ENCODE measurements at regions not wholly inside any gene's neighbourhood (a gene's known extent, or its start where the extent isn't known, plus 50 kb on each side); places are given as distances from the start of the nearest gene placed in this dataset.
"Not testable (repeated sequence)": the region's sequence is repeated elsewhere in the genome, so short reads cannot be mapped to it uniquely, and the experiment has no call there.

DNA sequence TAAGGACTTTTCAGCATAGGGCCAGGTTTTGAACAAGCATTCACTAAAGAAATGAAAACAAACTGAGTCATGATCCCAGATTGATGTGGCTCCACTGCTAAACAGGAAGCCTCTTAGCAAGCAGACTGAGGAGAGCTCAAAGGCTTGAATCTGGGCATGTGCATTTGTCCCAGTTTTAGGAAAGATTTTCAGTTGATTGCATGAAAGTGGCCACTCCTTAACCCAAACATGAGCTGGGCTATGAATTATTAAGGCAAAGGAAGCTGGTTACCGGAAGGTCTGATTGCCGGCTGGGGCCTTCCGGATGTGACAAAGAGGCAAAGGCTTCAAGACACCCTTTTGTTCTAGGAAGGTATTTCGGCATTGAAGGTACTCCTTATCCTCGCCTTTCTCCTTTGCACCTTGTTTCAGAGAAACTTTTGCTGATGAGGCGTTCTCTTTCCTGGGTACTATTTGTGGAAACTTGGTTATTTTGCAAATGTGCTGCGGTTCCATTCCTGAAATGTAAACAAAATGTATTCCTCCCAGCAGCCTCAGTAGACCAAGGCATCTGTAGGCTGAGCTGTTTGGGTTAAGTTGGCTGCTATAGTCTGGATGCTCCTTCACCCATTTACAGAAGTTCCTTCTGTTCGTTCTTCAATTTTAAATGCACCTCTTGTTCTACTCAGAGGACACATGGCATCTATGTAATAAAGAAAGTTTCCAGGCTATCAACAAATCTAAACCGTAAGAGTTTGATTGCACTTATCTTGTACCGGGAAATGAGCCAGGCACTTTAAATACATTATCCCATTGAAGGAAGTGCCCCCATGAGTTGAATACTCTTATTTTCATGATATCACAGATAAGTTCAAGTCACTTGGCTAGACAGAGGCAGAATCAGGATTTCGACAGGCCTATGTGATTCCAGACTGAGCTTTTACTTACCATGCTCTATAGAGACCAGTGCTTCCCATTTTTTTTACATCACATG, 115.6 kb upstream of the METAP2 start:
- no peaks in the 10 kb centered on the region for H3K4me1 Mint-ChIP-seq

DNA sequence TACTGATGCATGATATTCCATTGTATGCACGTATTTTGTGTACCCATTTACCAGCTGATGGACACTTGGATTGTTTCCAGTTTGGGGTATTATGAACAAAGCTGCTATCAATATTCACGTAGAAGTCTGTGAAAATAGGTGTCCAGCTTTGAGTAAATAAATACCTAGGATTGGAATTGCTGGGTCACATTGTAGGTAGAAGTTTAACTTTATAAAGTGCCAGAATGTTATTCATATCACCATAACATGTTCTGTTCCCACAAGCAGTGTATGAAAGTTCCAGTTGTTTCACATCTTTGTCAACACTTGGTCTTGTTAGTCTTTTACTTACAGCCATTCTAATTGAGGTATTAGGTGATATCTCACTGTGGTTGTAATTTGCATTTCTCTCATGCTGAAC, 108.0 kb upstream of the METAP2 start:
- no peaks in the 10 kb centered on the region for H3K36me3 ChIP-seq (ENCODE audit: control insufficient read depth, insufficient read depth, low read length)
- H3K4me3 ChIP-seq (ENCODE audit: low read depth, low read length) = no peak overlapping the region
- no peak for DNase-seq
- no peak overlapping the region for H3K27ac ChIP-seq (ENCODE audit: insufficient read depth, low read length, poor library complexity, severe bottlenecking)
- H3K27me3 ChIP-seq (ENCODE audit: control insufficient read depth, insufficient read depth, low read length) = no peaks in the 10 kb centered on the region
- Mint-ChIP-seq H3K4me3 (no peak overlapping the region), H3K27ac (no peak overlapping the region), H3K9me3 (no peaks in the 10 kb centered on the region), H3K36me3 (no peaks in the 10 kb centered on the region), H3K27me3 (peaks cover 6% of the 10 kb centered on the region), H3K4me1 (no peaks in the 10 kb centered on the region)
- H3K9me3 ChIP-seq (ENCODE audit: control insufficient read depth in 2 of 2, low read length in 2 of 2) = no peaks in the 10 kb centered on the region
- H3K4me1 ChIP-seq (ENCODE audit: control insufficient read depth, insufficient read depth, low read length, poor library complexity, severe bottlenecking) = no peaks in the 10 kb centered on the region
- no peak for ATAC-seq (ENCODE audit: low read depth in 2 of 2)

More for the DNA sequence above, 115.6 kb upstream of the METAP2 start:
- Mint-ChIP-seq H3K27me3 (no peaks in the 10 kb centered on the region), H3K27ac (no peak overlapping the region), H3K4me3 (no peak overlapping the region), H3K9me3 (no peaks in the 10 kb centered on the region), H3K36me3 (no peaks in the 10 kb centered on the region)
- no peaks in the 10 kb centered on the region for H3K4me1 ChIP-seq (ENCODE audit: control insufficient read depth, insufficient read depth, low read length, poor library complexity, severe bottlenecking)
- DNase-seq (no peak), ATAC-seq (ENCODE audit: low read depth in 2 of 2) (no peak)
- H3K27me3 ChIP-seq (ENCODE audit: control insufficient read depth, insufficient read depth, low read length) = no peaks in the 10 kb centered on the region
- no peaks in the 10 kb centered on the region for H3K36me3 ChIP-seq (ENCODE audit: control insufficient read depth, insufficient read depth, low read length)
- no peak overlapping the region for H3K27ac ChIP-seq (ENCODE audit: insufficient read depth, low read length, poor library complexity, severe bottlenecking)
- H3K9me3 ChIP-seq (ENCODE audit: control insufficient read depth in 2 of 2, low read length in 2 of 2) = no peaks in the 10 kb centered on the region
- no peak overlapping the region for H3K4me3 ChIP-seq (ENCODE audit: low read depth, low read length)

DNA sequence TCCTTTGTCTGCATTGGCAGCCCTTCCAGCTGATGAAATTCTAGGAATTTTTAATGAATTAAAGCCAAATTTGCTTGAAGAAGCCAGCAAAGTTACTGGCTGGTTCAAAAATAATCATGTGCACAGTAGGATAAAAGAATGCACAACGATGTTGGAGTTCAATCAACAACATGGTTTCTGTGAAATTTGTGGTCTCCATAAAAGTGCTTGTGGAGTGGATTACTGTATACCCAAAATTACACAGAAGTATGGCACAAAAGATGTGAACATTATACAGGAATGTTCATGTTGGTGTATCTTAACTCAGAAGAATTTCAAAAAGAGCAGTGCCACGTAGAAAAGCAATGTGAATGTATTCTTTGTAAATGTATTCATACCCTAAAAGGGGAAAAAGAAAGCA, 105.0 kb upstream of the METAP2 start:
- H3K27me3 ChIP-seq (ENCODE audit: control insufficient read depth, insufficient read depth, low read length) = no peaks in the 10 kb centered on the region
- H3K4me1 ChIP-seq (ENCODE audit: control insufficient read depth, insufficient read depth, low read length, poor library complexity, severe bottlenecking) = no peaks in the 10 kb centered on the region
- H3K4me3 Mint-ChIP-seq = no peak overlapping the region
- DNase-seq = no peak
- ATAC-seq (ENCODE audit: low read depth in 2 of 2) = no peak
- H3K4me3 ChIP-seq (ENCODE audit: low read depth, low read length) = no peak overlapping the region
- H3K9me3 Mint-ChIP-seq = no peaks in the 10 kb centered on the region
- H3K4me1 Mint-ChIP-seq = no peaks in the 10 kb centered on the region
- H3K27ac Mint-ChIP-seq = no peak overlapping the region
- H3K27ac ChIP-seq (ENCODE audit: insufficient read depth, low read length, poor library complexity, severe bottlenecking) = no peak overlapping the region
- no peaks in the 10 kb centered on the region for H3K36me3 ChIP-seq (ENCODE audit: control insufficient read depth, insufficient read depth, low read length)
- no peaks in the 10 kb centered on the region for H3K36me3 Mint-ChIP-seq
- no peaks in the 10 kb centered on the region for H3K9me3 ChIP-seq (ENCODE audit: control insufficient read depth in 2 of 2, low read length in 2 of 2)
- peaks cover 6% of the 10 kb centered on the region for H3K27me3 Mint-ChIP-seq

DNA sequence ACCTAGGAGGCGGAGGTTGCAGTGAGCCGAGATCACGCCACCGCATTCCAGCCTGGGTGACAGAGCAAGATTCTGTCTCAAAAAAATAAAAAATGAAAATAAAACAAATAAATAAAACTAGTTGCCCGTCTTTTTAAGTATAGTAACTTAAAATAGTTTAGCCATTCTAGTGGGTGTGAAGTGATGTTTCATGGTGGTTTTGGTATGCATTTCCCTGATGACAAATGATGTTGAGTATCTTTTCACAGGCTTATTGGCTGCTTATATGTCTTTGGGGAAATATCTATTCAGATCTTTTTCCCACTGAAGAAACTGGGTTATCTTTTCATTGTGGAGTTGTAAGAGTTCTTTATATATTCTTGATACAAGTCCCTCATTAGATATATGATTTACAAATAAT, 102.4 kb upstream of the METAP2 start:
- no peak for ATAC-seq (ENCODE audit: low read depth in 2 of 2)
- Mint-ChIP-seq H3K27ac (no peak overlapping the region), H3K4me3 (no peak overlapping the region), H3K36me3 (no peaks in the 10 kb centered on the region), H3K4me1 (no peaks in the 10 kb centered on the region), H3K27me3 (peaks cover 11% of the 10 kb centered on the region), H3K9me3 (peaks cover 0 to 4% (median 0%) of the 10 kb centered on the region in 7 donors)
- Histone ChIP-seq H3K4me1 (ENCODE audit: control insufficient read depth, insufficient read depth, low read length, poor library complexity, severe bottlenecking) (no peaks in the 10 kb centered on the region), H3K9me3 (ENCODE audit: control insufficient read depth in 2 of 2, low read length in 2 of 2) (no peaks in the 10 kb centered on the region), H3K27me3 (ENCODE audit: control insufficient read depth, insufficient read depth, low read length) (no peaks in the 10 kb centered on the region), H3K4me3 (ENCODE audit: low read depth, low read length) (no peak overlapping the region), H3K36me3 (ENCODE audit: control insufficient read depth, insufficient read depth, low read length) (no peaks in the 10 kb centered on the region), H3K27ac (ENCODE audit: insufficient read depth, low read length, poor library complexity, severe bottlenecking) (no peak overlapping the region)
- no peak for DNase-seq

DNA sequence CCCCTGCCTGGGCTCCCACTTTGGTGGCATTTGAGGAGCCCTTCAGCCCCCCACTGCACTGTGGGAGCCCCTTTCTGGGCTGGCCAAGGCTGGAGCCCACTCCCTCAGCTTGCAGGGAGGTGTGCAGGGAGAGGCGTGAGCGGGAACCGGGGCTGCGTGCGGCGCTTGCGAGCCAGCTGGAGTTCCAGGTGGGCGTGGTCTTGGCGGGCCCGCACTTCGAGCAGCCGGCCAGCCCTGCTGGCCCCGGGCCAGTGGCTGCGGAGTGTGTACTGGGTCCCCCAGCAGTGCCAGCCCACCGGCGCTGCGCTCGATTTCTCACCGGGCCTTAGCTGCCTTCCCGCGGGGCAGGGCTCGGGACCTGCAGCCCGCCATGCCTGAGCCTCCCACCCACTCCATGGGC, 94.5 kb upstream of the METAP2 start:
- H3K27ac Mint-ChIP-seq; DNase-seq; H3K4me3 ChIP-seq (ENCODE audit: low read depth, low read length); H3K36me3 Mint-ChIP-seq; H3K4me3 Mint-ChIP-seq; H3K27me3 Mint-ChIP-seq; H3K27ac ChIP-seq (ENCODE audit: insufficient read depth, low read length, poor library complexity, severe bottlenecking); ATAC-seq (ENCODE audit: low read depth in 2 of 2); H3K27me3 ChIP-seq (ENCODE audit: control insufficient read depth, insufficient read depth, low read length); H3K4me1 ChIP-seq (ENCODE audit: control insufficient read depth, insufficient read depth, low read length, poor library complexity, severe bottlenecking); H3K9me3 Mint-ChIP-seq; H3K4me1 Mint-ChIP-seq; H3K9me3 ChIP-seq (ENCODE audit: control insufficient read depth in 2 of 2, low read length in 2 of 2); H3K36me3 ChIP-seq (ENCODE audit: control insufficient read depth, insufficient read depth, low read length): not testable (repeated sequence)

DNA sequence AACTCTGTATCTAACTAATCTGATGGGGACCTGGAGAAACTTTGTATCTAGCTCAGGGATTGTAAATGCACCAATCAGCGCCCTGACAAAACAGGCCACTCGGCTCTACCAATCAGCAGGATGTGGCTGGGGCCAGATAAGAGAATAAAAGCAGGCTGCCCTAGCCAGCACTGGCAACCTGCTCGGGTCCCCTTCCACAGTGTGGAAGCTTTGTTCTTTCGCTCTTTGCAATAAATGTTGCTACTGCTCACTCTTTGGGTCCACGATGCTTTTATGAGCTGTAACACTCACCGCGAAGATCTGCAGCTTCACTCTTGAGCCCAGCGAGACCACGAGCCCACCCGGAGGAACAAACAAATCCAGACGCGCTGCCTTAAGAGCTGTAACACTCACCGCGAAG, 93.6 kb upstream of the METAP2 start:
- not testable (repeated sequence) for H3K27ac Mint-ChIP-seq; H3K27me3 ChIP-seq (ENCODE audit: control insufficient read depth, insufficient read depth, low read length); H3K36me3 ChIP-seq (ENCODE audit: control insufficient read depth, insufficient read depth, low read length); H3K9me3 ChIP-seq (ENCODE audit: control insufficient read depth in 2 of 2, low read length in 2 of 2); ATAC-seq (ENCODE audit: low read depth in 2 of 2); DNase-seq; H3K27ac ChIP-seq (ENCODE audit: insufficient read depth, low read length, poor library complexity, severe bottlenecking); H3K4me1 Mint-ChIP-seq; H3K4me1 ChIP-seq (ENCODE audit: control insufficient read depth, insufficient read depth, low read length, poor library complexity, severe bottlenecking); H3K36me3 Mint-ChIP-seq; H3K9me3 Mint-ChIP-seq; H3K27me3 Mint-ChIP-seq; H3K4me3 Mint-ChIP-seq; H3K4me3 ChIP-seq (ENCODE audit: low read depth, low read length)

DNA sequence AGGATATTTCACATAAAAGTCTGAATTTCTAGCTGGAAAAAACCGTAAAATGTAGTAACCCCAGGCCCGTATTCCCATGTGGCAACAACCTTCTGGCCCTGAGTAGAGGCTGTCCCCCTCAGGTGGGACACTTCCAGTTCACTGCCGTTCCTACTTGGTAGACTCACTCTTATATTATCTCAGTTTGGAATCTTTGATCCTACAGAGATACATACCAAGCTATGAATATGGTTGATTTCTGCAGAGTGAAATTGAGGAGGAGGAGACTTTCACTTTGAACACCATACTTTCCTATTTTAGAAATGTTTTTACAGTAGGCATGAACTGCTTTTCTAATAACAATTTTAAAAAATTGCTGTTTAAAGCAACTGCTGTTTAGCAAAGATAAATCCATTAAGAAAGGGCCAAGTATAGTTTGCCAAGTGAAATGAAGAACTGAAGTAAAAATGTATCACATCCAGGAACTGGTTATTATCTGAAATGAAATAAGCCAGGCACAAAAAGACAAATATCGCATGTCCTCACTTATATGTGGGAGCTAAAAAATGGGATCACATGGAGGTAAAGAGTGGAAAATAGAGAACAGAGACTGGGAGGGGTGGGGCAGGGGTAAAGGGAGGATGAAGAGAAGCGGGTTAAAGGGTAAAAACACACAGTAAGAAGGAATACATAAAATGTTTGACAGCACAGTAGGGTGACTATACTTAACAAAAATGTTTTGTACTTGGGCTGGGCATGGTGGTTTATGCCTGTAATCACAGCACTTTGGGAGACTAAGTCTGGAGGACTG, 92.8 kb upstream of the METAP2 start:
- Mint-ChIP-seq H3K27ac (no peak overlapping the region), H3K27me3 (no peaks in the 10 kb centered on the region), H3K36me3 (no peaks in the 10 kb centered on the region), H3K4me3 (no peak overlapping the region), H3K9me3 (no peaks in the 10 kb centered on the region), H3K4me1 (no peaks in the 10 kb centered on the region)
- Histone ChIP-seq H3K4me1 (ENCODE audit: control insufficient read depth, insufficient read depth, low read length, poor library complexity, severe bottlenecking) (no peaks in the 10 kb centered on the region), H3K4me3 (ENCODE audit: low read depth, low read length) (no peak overlapping the region), H3K9me3 (ENCODE audit: control insufficient read depth in 2 of 2, low read length in 2 of 2) (no peaks in the 10 kb centered on the region), H3K36me3 (ENCODE audit: control insufficient read depth, insufficient read depth, low read length) (no peaks in the 10 kb centered on the region), H3K27me3 (ENCODE audit: control insufficient read depth, insufficient read depth, low read length) (peaks cover 4% of the 10 kb centered on the region), H3K27ac (ENCODE audit: insufficient read depth, low read length, poor library complexity, severe bottlenecking) (no peak overlapping the region)
- no peak for DNase-seq
- no peak for ATAC-seq (ENCODE audit: low read depth in 2 of 2)
